GM21528 (cell line): ENCODE measurements at regions not wholly inside any gene's neighbourhood (a gene's known extent, or its start where the extent isn't known, plus 50 kb on each side); places are given as distances from the start of the nearest gene placed in this dataset.

Experiments used
- ATAC-seq: cut with Tn5 transposase; IDR thresholded peaks from one replicate; pipeline ENCODE4 v1.9.1; 2021; ENCODE audit warnings: mild to moderate bottlenecking, moderate library complexity; ENCODE audit not compliant: unreplicated experiment, low FRiP score

GRCh38 chr5:4097199-4097598, 501.6 kb downstream of the IRX1 start:
- ATAC-seq, result no peak

- ATAC-seq, result no peak
These were observed 502.6 kb downstream of the IRX1 start for GRCh38 chr5:4098226-4098625.

- no peak for ATAC-seq
These were observed 503.8 kb downstream of the IRX1 start for GRCh38 chr5:4099386-4099785.

GRCh38 chr5:4100739-4101138, 505.1 kb downstream of the IRX1 start:
- no peak for ATAC-seq

- ATAC-seq, result no peak
These were observed 505.6 kb downstream of the IRX1 start for GRCh38 chr5:4101189-4101588.

- no peak for ATAC-seq
These were observed 509.4 kb downstream of the IRX1 start for GRCh38 chr5:4104831-4105597.

GRCh38 chr5:4108690-4109089, 513.1 kb downstream of the IRX1 start:
- ATAC-seq, result no peak

- no peak for ATAC-seq
These were observed 517.8 kb downstream of the IRX1 start for GRCh38 chr5:4113426-4113825.

- no peak for ATAC-seq
These were observed 518.3 kb downstream of the IRX1 start for GRCh38 chr5:4113905-4114304.

- ATAC-seq, result no peak
These were observed 518.8 kb downstream of the IRX1 start for GRCh38 chr5:4114452-4114851.

- ATAC-seq, result no peak
These were observed 521.2 kb downstream of the IRX1 start for GRCh38 chr5:4116834-4117233.

GRCh38 chr5:4124221-4124970, 528.8 kb downstream of the IRX1 start:
- no peak for ATAC-seq

GRCh38 chr5:4128994-4129393, 533.4 kb downstream of the IRX1 start:
- ATAC-seq, result no peak

GRCh38 chr5:4129523-4129922, 533.9 kb downstream of the IRX1 start:
- ATAC-seq, result no peak

GRCh38 chr5:4130819-4131218, 535.2 kb downstream of the IRX1 start:
- no peak for ATAC-seq

- no peak for ATAC-seq
These were observed 542.1 kb downstream of the IRX1 start for GRCh38 chr5:4137781-4138180.

GRCh38 chr5:4142842-4143241, 547.2 kb downstream of the IRX1 start:
- no peak for ATAC-seq

- no peak for ATAC-seq
These were observed 548.9 kb downstream of the IRX1 start for GRCh38 chr5:4144411-4145007.

GRCh38 chr5:4145511-4145910, 549.9 kb downstream of the IRX1 start:
- no peak for ATAC-seq

- no peak for ATAC-seq
These were observed 552.4 kb downstream of the IRX1 start for GRCh38 chr5:4148009-4148408.

- no peak for ATAC-seq
These were observed 554.4 kb downstream of the IRX1 start for GRCh38 chr5:4150067-4150466.

- no peak for ATAC-seq
These were observed 560.5 kb downstream of the IRX1 start for GRCh38 chr5:4156153-4156552.
